ENCODE measurements at regions not wholly inside any gene's neighbourhood (a gene's known extent, or its start where the extent isn't known, plus 50 kb on each side); places are given as distances from the start of the nearest gene placed in this dataset.

- no peak for DNase-seq
These were observed 200.3 kb upstream of the MTNR1B start for GRCh38 chr11:92769112-92769511.

GRCh38 chr11:92770419-92770818 lies 199.0 kb upstream of the MTNR1B start:
- no peak for DNase-seq

DNA sequence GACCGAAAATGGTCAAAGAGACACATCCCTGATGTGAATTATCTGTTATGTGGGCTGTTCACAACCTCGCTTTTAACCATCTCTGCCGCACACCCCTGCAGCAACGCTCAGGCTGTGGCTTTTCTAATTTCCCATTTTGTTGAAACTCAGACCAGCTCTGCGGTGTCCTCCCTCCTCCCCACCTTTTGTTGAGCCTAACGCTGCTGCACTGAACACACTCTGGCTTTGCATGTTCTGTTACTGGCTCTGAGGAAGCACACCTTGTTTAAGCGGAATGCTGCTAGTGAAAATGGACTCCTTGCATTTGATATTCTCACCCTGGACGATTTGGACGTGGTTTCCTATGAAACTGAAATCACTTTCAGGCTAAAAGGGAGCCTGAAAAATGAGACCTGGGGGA lies 198.5 kb upstream of the MTNR1B start:
- no peak for DNase-seq

- DNase-seq = no peak
These were observed 197.8 kb upstream of the MTNR1B start for GRCh38 chr11:92771701-92772100.

GRCh38 chr11:92775003-92775676 lies 194.3 kb upstream of the MTNR1B start:
- DNase-seq = no peak

GRCh38 chr11:92776676-92777075 lies 192.8 kb upstream of the MTNR1B start:
- DNase-seq = no peak

DNA sequence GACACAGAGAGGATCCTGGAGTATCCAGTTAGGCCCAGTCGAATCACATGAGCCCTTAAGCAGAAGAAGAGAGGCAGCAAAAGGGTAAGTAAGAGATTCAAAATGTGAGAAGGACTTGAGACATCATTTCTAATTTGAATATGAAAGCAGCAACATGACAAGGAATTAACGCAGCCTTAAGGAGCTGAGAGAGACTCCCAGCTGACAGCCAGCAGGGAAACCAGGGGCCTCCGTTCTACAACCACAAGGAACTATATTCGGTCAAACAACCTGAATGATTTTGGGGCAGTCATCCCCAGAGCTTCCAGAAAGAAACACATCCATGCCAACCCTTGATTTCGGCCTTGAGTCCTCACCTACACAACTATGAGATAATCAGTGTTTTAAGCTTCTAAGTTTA lies 189.7 kb upstream of the MTNR1B start:
- DNase-seq = no peak

DNA sequence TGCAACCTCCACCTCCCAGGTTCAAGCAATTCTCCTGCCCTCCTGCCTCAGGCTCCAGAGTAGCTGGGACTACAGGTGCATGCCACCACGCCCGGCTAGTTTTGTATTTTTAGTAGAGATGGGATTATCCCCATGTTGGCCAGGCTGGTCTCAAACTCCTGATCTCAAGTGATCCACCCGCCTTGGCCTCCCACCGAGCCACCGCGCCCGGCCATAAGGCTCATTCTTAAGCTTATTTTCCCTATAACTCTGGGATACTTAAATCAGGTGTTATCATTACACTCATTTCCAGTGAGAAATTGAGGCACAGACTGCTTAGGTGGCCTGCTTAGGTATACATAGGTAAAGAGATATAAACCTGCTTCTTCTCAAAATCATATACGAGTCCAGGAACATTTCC lies 188.3 kb upstream of the MTNR1B start:
- DNase-seq = no peak

DNA sequence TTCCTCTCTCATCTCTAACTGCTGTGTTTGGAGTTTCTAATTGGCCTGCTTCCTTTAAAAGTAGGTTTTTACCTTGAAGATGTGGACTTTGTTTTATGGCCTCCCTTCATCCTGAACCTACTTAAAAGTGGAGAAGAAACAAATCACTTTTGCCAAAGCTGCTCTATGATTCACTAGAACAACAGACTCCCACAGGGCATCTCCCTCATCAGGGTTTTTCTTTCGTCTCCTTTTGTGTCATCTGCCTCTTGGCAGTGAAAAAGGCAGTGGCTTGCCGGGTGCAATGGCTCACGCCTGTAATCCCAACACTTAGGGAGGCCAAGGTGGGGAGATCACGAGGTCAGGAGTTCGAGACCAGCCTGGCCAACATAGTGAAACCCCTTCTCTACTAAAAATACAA lies 186.6 kb upstream of the MTNR1B start:
- DNase-seq = no peak

DNA sequence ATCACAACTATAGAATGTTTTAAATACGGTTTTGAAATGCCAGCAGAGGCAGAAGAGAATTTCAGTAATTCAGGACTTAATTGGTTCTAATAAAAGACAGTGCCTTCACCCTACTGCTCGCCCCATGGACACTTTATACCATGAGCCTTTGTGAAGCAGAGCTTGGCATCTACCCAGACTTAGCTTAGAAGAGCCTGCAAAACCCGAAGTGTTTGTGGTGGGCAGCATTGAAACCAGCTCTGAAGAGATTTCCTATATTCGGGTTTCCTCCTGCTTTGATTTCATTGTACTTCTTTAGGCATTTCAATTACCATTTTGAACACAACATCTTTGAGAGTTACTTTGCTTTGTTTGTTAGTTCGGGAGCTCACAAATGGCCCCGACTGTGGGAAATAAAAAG lies 185.1 kb upstream of the MTNR1B start:
- no peak for DNase-seq

- no peak for DNase-seq
These were observed 181.8 kb upstream of the MTNR1B start for GRCh38 chr11:92787638-92788037.

- no peak for DNase-seq
These were observed 179.7 kb upstream of the MTNR1B start for GRCh38 chr11:92789761-92790160.

- DNase-seq = no peak
These were observed 179.1 kb upstream of the MTNR1B start for GRCh38 chr11:92790366-92790765.

- no peak for DNase-seq
These were observed 178.4 kb upstream of the MTNR1B start for GRCh38 chr11:92790926-92791616.

- no peak for DNase-seq
These were observed 177.6 kb upstream of the MTNR1B start for GRCh38 chr11:92791886-92792285.

GRCh38 chr11:92793189-92793588 lies 176.3 kb upstream of the MTNR1B start:
- DNase-seq = no peak

DNA sequence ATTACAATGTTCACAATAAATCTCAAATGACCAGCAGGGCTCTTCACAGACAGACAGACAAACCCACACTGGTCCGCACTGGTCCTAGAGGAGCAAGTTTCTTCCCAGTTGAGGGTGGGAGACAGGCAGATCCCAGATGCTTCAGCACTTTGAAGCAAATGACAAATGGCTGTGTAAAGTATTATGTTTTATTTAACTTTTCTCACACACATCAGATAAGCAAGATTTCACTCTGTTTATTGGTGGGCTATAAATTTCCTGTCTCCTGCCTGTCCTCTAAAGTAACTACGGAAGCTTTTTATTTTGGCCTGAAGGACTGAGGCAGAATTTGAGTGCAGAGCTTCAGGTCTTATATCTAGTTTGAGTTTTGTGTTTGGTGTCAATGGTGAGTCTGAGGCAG lies 174.7 kb upstream of the MTNR1B start:
- no peak for DNase-seq

DNA sequence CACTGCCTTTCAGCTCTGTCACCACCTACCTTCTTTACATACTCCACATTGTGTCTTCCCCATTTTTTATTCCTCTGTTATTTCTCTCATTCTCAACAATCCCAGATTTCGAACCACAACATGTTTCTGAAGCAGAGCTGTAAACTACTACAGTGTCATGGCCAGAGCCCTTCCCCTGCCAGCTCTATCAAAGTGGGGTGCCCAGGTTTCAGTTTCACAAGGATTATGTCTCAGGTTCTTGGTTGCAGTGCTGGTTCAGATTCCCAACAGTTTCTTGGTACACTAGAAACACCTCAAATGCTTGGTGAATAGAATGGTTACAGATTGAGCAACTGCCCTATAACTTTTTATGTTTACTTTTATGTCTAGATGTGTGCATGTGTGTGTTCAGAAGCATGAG lies 172.7 kb upstream of the MTNR1B start:
- no peak for DNase-seq

GRCh38 chr11:92797874-92798273 lies 171.6 kb upstream of the MTNR1B start:
- DNase-seq = no peak

DNA sequence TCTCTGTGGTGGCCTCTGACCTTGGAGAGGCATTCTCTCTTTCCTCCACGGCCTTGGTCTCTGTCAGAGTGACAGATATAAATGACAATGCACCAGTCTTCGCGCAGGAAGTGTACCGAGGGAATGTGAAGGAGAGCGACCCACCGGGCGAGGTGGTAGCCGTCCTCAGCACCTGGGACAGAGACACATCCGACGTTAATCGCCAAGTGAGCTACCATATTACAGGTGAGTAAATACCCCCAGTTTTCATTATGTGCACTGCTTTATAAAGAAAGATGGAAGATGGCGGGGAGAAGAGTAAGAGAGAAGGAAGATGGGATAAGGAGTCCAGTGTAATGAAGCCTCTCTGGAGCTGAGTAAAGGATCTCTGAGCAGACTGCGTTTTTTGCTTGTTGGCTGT lies 167.8 kb upstream of the MTNR1B start:
- DNase-seq = no peak

GRCh38 chr11:92802644-92803043 lies 166.8 kb upstream of the MTNR1B start:
- DNase-seq = no peak

DNA sequence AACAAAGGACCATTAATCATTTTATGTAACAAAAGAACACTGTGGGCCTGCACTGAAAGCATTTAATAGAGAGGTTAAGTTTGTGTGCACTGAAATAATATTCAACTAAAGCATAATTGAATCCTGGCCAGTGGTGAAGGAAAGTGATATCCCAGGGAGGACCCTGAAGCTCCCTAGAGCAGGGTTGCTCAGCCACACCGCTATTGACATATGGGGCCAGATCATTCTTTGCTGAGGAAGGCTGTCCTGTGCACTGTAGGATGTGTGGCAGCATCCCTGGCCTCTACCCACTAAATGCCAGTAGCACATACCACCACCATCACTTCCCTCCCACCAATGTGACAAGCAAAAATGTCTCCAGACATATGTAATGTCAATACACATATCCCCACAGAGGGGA lies 166.1 kb upstream of the MTNR1B start:
- no peak for DNase-seq

GRCh38 chr11:92804388-92804966 lies 165.0 kb upstream of the MTNR1B start:
- DNase-seq = no peak

GRCh38 chr11:92808022-92808421 lies 161.4 kb upstream of the MTNR1B start:
- DNase-seq = no peak

All from NCI-H1436 (cell line).